ENCODE measurements at regions not wholly inside any gene's neighbourhood (a gene's known extent, or its start where the extent isn't known, plus 50 kb on each side); places are given as distances from the start of the nearest gene placed in this dataset.
A peak's percentile ranks its signal among the peaks of the same experiment; 100 is the strongest.
"Not testable (repeated sequence)": the region's sequence is repeated elsewhere in the genome, so short reads cannot be mapped to it uniquely, and the experiment has no call there.

- DNase-seq (ENCODE audit: low read depth in 4 of 4, low spot score in 3 of 4): no peak
Observed at GRCh38 chr20:22690616-22691179, 106.3 kb upstream of the FOXA2 start.

DNA sequence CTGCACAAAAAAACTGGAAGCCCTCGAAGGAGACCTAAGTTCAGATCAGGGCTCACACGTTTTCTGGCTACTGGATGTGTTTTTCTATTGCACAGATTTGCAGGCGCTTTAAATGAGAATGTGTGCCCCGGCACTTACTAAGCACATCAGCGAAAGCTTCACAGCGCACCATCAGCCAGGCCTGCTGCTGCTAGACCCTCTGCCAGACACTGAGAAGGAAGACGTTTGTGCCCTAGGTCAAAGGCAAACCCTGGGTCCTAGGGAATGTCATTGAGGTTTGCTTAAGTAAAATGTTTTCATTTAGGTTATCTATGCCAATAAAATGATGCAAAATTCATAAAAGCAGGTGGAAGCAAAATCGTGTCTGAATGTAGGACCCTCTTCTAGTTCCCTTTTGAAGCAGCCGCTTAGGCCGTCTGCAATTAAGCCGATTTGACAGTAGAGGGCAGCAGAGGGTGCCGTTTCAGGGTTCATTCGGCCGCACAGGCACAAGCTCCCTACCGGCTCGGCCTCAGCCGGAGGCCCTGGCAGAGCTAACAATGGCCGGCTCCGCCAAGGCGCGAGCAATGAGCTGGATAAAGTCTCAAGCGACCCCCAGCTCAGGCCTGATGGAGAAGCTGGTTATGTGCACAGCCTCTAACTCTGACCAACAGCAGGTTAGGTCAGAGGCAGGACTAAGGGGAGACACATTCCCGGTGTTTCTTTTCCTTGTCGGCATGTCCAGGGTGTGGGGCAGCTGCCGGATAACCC, 107.2 kb upstream of the FOXA2 start:
- peak; percentile 56 to 66 (median 58) for DNase-seq (ENCODE audit: low read depth in 4 of 4, low spot score in 3 of 4)

- DNase-seq (ENCODE audit: low read depth in 4 of 4, low spot score in 3 of 4): no peak
Observed at GRCh38 chr20:22692119-22692475, 107.7 kb upstream of the FOXA2 start.

DNA sequence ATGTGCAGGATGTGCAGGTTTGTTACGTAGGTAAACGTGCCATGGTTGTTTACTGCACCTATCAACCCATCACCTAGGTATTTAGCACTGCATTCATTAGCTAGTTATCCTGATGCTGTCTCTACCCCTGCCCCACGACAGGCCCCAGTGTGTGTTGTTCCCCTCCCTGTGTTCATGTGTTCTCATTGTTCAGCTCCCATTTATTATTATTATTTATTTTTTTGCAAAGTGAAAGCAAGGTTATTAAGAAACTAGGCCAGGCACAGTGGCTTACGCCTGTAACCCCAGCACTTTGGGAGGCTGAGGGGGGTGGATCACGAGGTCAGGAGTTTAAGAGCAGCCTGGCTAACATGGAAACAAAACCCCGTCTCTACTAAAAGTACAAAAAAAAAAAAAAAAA, 108.2 kb upstream of the FOXA2 start:
- DNase-seq (ENCODE audit: low read depth in 4 of 4, low spot score in 3 of 4): not testable (repeated sequence)

DNA sequence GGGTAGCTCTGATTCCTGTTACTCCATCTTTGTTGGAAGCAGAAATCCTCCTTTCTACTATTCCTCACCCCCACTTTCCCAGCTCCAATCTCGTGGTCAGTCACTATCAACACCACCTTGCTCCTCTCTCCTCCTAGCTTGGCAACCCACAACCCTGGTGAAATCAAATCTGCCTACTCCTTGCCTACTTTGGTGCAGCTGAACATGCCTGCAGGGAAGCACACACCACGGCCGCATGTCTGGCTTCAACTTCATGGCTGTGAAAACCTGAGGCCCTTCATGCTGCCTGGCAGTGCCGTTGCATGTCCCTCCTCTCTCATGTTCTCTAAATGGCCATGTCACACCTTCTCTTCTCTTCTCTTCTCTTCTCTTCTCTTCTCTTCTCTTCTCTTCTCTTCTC, 112.4 kb upstream of the FOXA2 start:
- DNase-seq (ENCODE audit: low read depth in 4 of 4, low spot score in 3 of 4): no peak

GRCh38 chr20:22698259-22698842, 114.0 kb upstream of the FOXA2 start:
- no peak for DNase-seq (ENCODE audit: low read depth in 4 of 4, low spot score in 3 of 4)

GRCh38 chr20:22699396-22699795, 115.0 kb upstream of the FOXA2 start:
- DNase-seq (ENCODE audit: low read depth in 4 of 4, low spot score in 3 of 4): no peak

DNA sequence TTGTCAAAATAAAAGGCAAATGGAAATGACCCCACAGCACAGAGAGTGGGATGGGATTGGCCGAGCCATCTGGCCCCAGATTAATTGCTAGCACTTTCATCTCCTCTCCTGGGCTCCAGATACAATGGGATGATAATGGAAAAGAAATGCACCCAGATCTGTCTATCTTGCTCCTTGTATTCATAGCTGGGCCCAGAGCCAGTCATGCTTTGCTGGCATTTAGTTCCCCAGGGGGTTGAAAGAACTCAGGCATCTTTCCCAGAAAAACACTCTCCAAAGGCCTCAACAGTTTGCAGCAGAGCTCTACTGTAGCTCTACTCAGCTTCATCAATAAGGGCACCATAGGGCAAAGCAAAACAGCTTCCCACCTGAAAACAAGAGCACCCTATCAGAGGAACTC, 116.0 kb upstream of the FOXA2 start:
- DNase-seq (ENCODE audit: low read depth in 4 of 4, low spot score in 3 of 4): no peak

DNA sequence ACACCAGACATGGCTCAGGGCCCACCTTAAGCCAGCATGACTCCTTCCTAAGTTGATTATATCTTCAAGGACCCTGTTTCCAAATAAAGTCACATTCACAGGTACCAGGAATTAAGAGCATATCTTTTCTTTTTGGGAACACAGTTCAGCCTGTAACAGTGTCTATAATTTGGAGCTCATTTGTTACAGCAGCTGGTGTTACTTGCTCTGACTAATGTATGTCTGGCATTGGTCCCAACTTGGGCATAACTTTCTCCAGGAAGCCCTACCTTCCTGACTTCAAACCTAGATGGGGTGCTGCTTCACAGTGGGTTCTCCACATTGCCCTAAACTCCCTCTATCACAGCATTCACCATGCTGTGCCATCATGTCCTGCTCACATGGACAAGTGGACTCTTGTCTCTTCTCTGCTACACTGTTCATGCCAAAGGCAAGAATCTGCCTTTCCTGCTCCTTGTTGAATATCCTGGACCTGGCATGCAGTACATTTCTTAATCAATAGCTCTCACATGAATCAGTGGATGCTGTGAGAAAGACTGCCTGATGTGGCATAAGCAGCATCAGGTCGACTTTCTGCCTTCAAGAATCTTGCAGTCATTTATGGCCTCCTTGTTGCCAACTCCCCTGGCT, 117.4 kb upstream of the FOXA2 start:
- DNase-seq (ENCODE audit: low read depth in 4 of 4, low spot score in 3 of 4): no peak

- DNase-seq (ENCODE audit: low read depth in 4 of 4, low spot score in 3 of 4): no peak
Observed at GRCh38 chr20:22703843-22704242, 119.5 kb upstream of the FOXA2 start.

DNA sequence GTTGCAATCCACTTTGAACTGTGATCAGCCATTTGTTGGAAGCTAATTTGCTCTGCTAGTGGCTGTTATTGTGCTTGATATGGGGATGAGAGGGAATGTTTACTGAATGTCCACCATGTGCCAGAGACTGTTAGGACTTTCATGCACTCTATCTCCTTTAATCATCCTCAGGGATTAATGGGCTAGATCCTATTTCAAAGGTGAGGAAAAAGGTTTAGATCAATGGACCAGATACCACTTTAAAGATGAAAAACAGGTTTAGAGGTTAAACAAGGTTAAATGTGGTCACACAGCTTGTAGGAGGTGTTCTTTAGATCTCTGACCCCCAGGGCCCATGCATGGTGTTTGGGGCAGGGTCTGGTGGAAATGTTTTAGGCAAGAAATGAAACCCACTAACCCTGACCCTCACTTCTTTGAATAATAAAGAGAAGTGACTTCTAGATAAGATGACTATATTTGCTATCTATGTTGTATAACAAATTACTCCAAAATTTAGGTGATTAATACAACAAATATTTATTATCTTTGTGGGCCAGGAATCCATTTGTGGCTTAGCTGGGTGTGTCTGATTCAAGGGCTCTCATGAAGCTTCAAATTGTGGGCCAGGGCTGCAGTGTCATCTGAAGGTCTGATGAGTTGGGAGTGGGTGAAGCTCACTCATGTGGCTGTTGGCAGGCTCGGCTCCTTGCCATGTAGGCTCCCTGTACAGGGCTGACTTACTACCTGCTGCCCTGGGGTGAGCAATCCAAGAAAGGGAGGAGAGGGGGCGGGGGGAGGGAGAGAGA, 127.8 kb upstream of the FOXA2 start:
- DNase-seq (ENCODE audit: low read depth in 4 of 4, low spot score in 3 of 4): no peak

- DNase-seq (ENCODE audit: low read depth in 4 of 4, low spot score in 3 of 4): no peak
Observed at GRCh38 chr20:22716821-22717351, 132.5 kb upstream of the FOXA2 start.

DNA sequence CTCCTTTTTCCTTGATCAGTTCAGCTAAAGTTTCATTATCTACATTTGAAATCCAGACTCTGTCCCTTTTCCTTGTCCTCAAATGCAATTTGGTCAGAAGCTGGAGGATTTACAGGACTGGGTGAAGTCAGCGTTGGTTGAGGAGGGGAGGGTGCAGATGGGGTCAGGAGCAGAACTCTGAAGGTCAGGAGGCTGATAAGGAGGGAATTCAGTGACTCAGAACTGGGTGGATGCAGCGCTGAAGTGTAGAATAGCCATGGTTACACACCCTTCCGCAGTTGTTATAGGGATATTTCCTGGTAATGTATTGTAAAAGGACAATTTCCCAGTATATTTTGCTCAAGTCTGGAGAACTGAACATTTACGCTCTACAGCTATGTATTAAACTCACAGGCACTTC, 133.1 kb upstream of the FOXA2 start:
- DNase-seq (ENCODE audit: low read depth in 4 of 4, low spot score in 3 of 4): no peak

DNA sequence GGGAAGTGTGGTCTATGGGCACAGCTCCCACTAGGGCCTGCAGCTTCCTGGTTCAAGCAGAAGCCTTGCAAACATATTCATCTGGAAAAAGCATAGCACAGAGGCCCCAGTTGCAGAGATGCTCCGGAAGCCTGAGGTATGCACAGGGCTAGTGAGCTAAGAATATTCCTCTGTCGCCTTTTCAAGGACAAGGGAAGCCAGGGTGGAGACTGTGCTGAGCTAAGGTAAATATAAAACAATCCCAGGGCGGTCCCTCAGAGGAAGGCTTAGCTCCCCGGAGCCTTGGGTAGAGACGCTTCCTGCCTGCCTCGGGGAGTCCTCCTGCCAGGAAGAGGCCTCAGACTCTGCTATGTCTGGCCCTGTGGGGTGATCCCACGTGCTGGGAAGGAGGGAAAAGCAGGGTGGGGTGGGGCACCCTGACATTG, 134.8 kb upstream of the FOXA2 start:
- no peak for DNase-seq (ENCODE audit: low read depth in 4 of 4, low spot score in 3 of 4)

DNA sequence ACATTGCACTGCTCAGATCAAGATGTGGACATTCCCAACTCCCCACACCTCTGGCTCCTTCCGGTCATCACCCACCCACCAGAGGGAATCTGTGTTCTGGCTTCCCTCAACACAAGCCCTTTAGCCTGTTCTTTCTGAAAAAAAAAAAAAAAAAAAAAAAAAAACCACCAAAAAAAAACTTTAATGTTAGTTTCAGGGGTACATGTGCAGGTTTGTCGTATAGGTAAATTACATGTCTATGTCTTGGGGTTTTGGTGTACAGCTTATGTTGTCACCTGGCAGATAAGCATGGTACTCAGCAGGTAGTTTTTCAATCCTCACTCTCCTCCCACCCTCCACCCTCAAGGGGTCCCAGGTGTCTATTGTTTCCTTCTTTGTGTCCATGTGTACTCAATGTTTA, 135.8 kb upstream of the FOXA2 start:
- DNase-seq (ENCODE audit: low read depth in 4 of 4, low spot score in 3 of 4): no peak

DNA sequence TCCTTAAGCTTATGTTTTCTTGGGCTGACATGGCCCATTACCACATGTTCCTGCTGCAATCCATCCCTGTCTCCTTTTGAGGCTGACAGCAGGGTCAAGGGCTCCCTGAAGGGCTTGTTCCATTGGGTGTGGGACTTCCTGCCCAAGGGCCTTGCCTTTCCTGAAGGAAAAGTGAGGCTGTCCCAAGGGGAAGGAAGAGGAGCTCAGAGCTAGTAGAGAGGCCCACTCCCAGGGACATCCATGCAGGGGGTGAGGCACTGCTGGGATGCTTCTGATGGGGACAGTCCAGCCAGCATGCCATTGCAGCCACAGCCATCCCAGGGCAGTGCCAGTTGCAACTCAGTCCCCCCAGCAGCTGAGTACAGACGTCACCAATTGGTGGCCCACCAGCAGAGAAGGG, 138.4 kb upstream of the FOXA2 start:
- no peak for DNase-seq (ENCODE audit: low read depth in 4 of 4, low spot score in 3 of 4)

DNA sequence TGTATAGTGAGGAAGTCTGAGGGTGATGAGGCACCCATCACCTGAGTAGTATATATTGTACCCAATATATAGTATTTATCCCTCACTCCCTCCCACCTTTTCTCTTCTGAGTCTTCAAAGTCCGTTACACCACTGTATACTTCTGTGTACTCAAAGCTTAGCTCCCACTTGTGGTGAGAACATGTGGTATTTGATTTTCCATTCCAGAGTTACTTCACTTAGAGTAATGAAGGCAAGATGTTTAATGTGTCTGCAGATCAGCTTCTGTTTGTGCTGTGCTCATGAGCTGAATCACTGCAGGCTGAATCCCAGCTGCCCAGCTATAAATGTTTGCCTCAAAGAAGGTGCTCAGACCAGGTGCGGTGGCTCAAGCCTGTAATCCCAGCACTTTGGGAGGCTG, 139.3 kb upstream of the FOXA2 start:
- DNase-seq (ENCODE audit: low read depth in 4 of 4, low spot score in 3 of 4): no peak

DNA sequence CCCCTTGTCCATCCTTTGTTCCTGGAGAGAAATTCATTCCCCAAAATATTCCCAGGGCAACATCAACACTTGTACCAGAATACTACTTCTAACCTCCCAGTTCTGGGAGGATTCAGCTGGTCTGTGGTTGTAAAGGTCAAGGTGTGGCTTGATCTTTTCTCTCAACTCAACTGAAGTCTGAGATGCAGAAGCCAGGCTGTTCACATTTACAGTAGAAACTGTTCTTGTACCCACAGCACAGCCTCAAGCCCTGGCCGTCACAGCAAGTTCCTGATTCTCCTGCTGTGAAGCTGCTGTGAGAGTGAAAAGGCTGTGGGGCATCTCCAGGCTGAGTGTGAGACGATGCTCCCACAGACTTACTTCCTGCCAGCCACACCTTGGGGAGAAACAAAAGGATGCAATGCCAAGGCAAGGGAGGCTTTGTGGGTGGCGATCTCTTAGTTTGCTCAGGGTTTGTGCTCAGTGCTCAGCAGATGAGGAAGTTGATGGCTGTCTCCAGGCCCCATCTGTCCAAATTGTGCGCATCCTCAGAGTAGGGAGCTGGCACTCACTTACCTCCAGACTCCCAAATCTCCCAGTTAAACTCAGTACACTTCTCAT, 143.9 kb upstream of the FOXA2 start:
- no peak for DNase-seq (ENCODE audit: low read depth in 4 of 4, low spot score in 3 of 4)

DNA sequence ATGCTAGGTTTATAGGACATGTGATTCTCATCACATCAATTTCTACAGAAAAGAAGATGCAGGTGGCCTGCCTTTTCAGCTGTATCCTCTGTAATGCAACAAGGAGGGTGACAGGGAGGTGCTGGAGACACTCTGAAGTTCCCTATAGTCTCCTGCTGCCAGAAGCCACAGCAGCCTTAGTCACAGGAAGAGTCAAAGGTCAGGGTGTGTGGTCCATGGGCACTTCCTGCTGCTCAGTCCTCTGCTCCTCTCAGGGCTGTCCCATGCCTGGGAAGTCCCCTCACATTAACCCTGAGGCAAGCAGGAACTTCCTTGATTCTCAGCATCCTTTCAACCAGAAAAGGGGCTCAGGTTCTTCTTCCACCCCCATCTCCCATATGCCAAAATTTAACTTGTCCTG, 144.8 kb upstream of the FOXA2 start:
- DNase-seq (ENCODE audit: low read depth in 4 of 4, low spot score in 3 of 4): no peak

DNA sequence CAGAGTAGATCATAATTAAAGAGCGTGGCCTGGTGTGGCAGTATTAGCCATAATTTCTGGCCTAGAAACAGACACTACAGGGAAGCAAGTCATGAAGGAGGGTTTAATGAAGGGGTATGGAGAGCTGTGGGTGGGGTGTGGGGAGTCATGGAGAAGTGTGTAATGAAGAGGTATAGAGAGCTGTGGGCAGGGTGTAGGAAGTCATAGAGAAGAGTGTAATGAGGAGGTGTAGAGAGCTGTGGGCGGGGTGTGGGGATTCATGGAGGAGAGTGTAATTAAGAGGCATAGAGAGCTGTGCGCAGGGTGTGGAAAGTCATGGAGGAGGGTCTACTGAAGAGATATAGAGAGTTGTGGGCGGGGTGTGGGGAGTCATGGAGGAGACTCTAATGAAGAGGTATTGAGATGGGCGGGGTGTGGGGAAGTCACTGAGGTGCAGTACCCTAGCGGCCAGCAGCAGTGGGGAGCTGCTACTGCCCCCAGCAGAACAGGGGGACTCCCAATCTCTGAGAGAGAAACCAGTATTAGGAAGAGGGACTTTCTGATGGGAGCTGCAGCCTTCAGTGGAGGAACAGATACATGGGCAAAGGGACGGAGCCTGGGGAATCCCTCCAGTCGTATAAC, 145.4 kb upstream of the FOXA2 start:
- DNase-seq (ENCODE audit: low read depth in 4 of 4, low spot score in 3 of 4): no peak
